ENCODE measurements at regions not wholly inside any gene's neighbourhood (a gene's known extent, or its start where the extent isn't known, plus 50 kb on each side); places are given as distances from the start of the nearest gene placed in this dataset.

GRCh38 chr2:111239581-111240249 is 119.0 kb downstream of the BCL2L11 start:
- Histone ChIP-seq H3K27me3 (ENCODE audit: insufficient read depth, low read length, poor library complexity, severe bottlenecking) (no peaks in the 10 kb centered on the region), H3K4me1 (ENCODE audit: insufficient read depth, low read length, poor library complexity, severe bottlenecking) (no peaks in the 10 kb centered on the region), H3K4me2 (ENCODE audit: low read depth, low read length, poor library complexity, severe bottlenecking) (no peak overlapping the region), H3K9me3 (ENCODE audit: insufficient read depth, low read depth, low read length) (no peaks in the 10 kb centered on the region), H3K79me2 (ENCODE audit: insufficient read depth, low read length) (no peaks in the 10 kb centered on the region), H3K9me2 (replicated peaks; ENCODE audit: low read depth, low read length) (no peaks in the 10 kb centered on the region), H3F3A (ENCODE audit: low read depth) (no peaks in the 10 kb centered on the region), H4K20me1 (ENCODE audit: insufficient read depth, low read length, poor library complexity, severe bottlenecking) (no peaks in the 10 kb centered on the region), H3K36me3 (ENCODE audit: insufficient read depth, low read length) (no peaks in the 10 kb centered on the region), H3K4me3 (ENCODE audit: low read length, poor library complexity, severe bottlenecking) (no peak overlapping the region), H2AFZ (ENCODE audit: low read length) (no peak overlapping the region), H3K9ac (ENCODE audit: low read depth, low read length, poor library complexity, severe bottlenecking) (no peak overlapping the region)
- TF ChIP-seq CTCF (conservative IDR thresholded peaks at IDR 0.05; ENCODE audit: low read length) (no peak), EZH2phosphoT487 (IDR thresholded peaks at IDR 0.05; ENCODE audit: borderline replicate concordance) (no peak)

GRCh38 chr2:111243295-111243694 is 122.6 kb downstream of the BCL2L11 start:
- Histone ChIP-seq H3K9ac (ENCODE audit: low read depth, low read length, poor library complexity, severe bottlenecking) (no peak overlapping the region), H3K4me1 (ENCODE audit: insufficient read depth, low read length, poor library complexity, severe bottlenecking) (no peaks in the 10 kb centered on the region), H3K27me3 (ENCODE audit: insufficient read depth, low read length, poor library complexity, severe bottlenecking) (no peaks in the 10 kb centered on the region), H3K9me3 (ENCODE audit: insufficient read depth, low read depth, low read length) (no peaks in the 10 kb centered on the region), H3K79me2 (ENCODE audit: insufficient read depth, low read length) (no peaks in the 10 kb centered on the region), H3K4me2 (ENCODE audit: low read depth, low read length, poor library complexity, severe bottlenecking) (no peak overlapping the region), H2AFZ (ENCODE audit: low read length) (no peak overlapping the region), H3K9me2 (replicated peaks; ENCODE audit: low read depth, low read length) (no peaks in the 10 kb centered on the region), H3K4me3 (ENCODE audit: low read length, poor library complexity, severe bottlenecking) (no peak overlapping the region), H3F3A (ENCODE audit: low read depth) (no peaks in the 10 kb centered on the region), H4K20me1 (ENCODE audit: insufficient read depth, low read length, poor library complexity, severe bottlenecking) (no peaks in the 10 kb centered on the region), H3K36me3 (ENCODE audit: insufficient read depth, low read length) (no peaks in the 10 kb centered on the region)
- TF ChIP-seq CTCF (conservative IDR thresholded peaks at IDR 0.05; ENCODE audit: low read length), result no peak

- no peak overlapping the region for H3K4me2 ChIP-seq (ENCODE audit: low read depth, low read length, poor library complexity, severe bottlenecking)
- no peaks in the 10 kb centered on the region for H3K9me2 ChIP-seq (replicated peaks; ENCODE audit: low read depth, low read length)
- no peaks in the 10 kb centered on the region for H3K36me3 ChIP-seq (ENCODE audit: insufficient read depth, low read length)
- H3F3A ChIP-seq (ENCODE audit: low read depth), result no peaks in the 10 kb centered on the region
- H3K4me1 ChIP-seq (ENCODE audit: insufficient read depth, low read length, poor library complexity, severe bottlenecking), result no peaks in the 10 kb centered on the region
- H3K9ac ChIP-seq (ENCODE audit: low read depth, low read length, poor library complexity, severe bottlenecking), result no peak overlapping the region
- no peaks in the 10 kb centered on the region for H3K79me2 ChIP-seq (ENCODE audit: insufficient read depth, low read length)
- H2AFZ ChIP-seq (ENCODE audit: low read length), result no peak overlapping the region
- no peaks in the 10 kb centered on the region for H3K9me3 ChIP-seq (ENCODE audit: insufficient read depth, low read depth, low read length)
- H4K20me1 ChIP-seq (ENCODE audit: insufficient read depth, low read length, poor library complexity, severe bottlenecking), result no peaks in the 10 kb centered on the region
- H3K4me3 ChIP-seq (ENCODE audit: low read length, poor library complexity, severe bottlenecking), result no peak overlapping the region
- TF ChIP-seq CTCF (conservative IDR thresholded peaks at IDR 0.05; ENCODE audit: low read length) (no peak), EZH2phosphoT487 (IDR thresholded peaks at IDR 0.05; ENCODE audit: borderline replicate concordance) (no peak)
- H3K27me3 ChIP-seq (ENCODE audit: insufficient read depth, low read length, poor library complexity, severe bottlenecking), result no peaks in the 10 kb centered on the region
These were observed 124.2 kb downstream of the BCL2L11 start for GRCh38 chr2:111244864-111245263.
